ENCODE measurements at regions not wholly inside any gene's neighbourhood (a gene's known extent, or its start where the extent isn't known, plus 50 kb on each side); places are given as distances from the start of the nearest gene placed in this dataset.

DNA sequence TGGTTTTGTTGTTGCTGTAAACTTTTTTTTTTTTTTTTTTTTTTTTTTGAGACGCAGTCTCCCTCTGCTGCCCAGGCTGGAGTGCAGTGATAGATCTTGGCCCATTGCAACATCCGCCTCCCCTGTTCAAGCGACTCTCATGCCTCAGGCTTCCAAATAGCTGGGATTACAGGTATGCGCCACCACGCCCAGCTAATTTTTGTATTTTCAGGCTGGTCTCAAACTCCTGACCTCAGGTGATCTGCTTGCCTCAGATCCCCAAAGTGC, 78.9 kb upstream of the SLC45A1 start:
- TF ChIP-seq, protein P1, sequence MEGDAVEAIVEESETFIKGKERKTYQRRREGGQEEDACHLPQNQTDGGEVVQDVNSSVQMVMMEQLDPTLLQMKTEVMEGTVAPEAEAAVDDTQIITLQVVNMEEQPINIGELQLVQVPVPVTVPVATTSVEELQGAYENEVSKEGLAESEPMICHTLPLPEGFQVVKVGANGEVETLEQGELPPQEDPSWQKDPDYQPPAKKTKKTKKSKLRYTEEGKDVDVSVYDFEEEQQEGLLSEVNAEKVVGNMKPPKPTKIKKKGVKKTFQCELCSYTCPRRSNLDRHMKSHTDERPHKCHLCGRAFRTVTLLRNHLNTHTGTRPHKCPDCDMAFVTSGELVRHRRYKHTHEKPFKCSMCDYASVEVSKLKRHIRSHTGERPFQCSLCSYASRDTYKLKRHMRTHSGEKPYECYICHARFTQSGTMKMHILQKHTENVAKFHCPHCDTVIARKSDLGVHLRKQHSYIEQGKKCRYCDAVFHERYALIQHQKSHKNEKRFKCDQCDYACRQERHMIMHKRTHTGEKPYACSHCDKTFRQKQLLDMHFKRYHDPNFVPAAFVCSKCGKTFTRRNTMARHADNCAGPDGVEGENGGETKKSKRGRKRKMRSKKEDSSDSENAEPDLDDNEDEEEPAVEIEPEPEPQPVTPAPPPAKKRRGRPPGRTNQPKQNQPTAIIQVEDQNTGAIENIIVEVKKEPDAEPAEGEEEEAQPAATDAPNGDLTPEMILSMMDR (IDR thresholded peaks at IDR 0.05 in 8 of 11, conservative IDR thresholded peaks at IDR 0.05 in 3 of 11), result peak in 2 of 11 experiments; percentile 11 to 14
- TF ChIP-seq POLR2AphosphoS5 (IDR thresholded peaks at IDR 0.05), result no peak
- no peak for TF ChIP-seq POLR2A (IDR thresholded peaks at IDR 0.05)

All from spleen (tissue), 7 donors.